CD4-positive, alpha-beta T cell (primary cell): ENCODE measurements at regions not wholly inside any gene's neighbourhood (a gene's known extent, or its start where the extent isn't known, plus 50 kb on each side); places are given as distances from the start of the nearest gene placed in this dataset.

Source experiments
- ATAC-seq: fragments of 200-7000 bp; cut with Tn5 transposase; one replicate; pipeline ENCODE4 v1.10.0; 2022; ENCODE audit warnings: mild to moderate bottlenecking; ENCODE audit not compliant: poor library complexity
- CTCF ChIA-PET: fragments of 350-600 bp; sonication (Branson Sonifier 250); formaldehyde crosslinking; loops from one replicate; lab custom pipeline; 2021; ENCODE audit warnings: antibody characterized with exemption, inconsistent platforms; lab: Charles Lee
- POLR2A ChIA-PET: fragments of 350-600 bp; sonication (Branson Sonifier 250); formaldehyde crosslinking; loops from one replicate; lab custom pipeline; 2021; ENCODE audit warnings: antibody characterized with exemption, inconsistent platforms; lab: Charles Lee
- DNase-seq, 14 experiments: peaks; one replicate each; pipeline ENCODE4 v3.0.0-alpha.2; 2013 to 2020; ENCODE audit warnings: mixed read lengths in 2 of 14
- H3K27ac ChIP-seq, 2 donors: one replicate each; pipeline versions ENCODE4 v1.5.1 to v1.7.0; 2013; ENCODE audit warnings: low read length in 2 of 2, low read depth in 1 of 2, mild to moderate bottlenecking in 1 of 2
- H3K27me3 ChIP-seq, 2 experiments: 1 replicate in 1 of 2; 2 replicates in 1 of 2; pipeline versions ENCODE4 v1.6.1 to v1.7.0; 2013; ENCODE audit warnings: low read length in 2 of 2, control low read depth in 1 of 2, mild to moderate bottlenecking in 1 of 2, moderate library complexity in 1 of 2; ENCODE audit not compliant: insufficient read depth in 2 of 2, control insufficient read depth in 1 of 2
- H3K36me3 ChIP-seq: one replicate; pipeline ENCODE4 v1.6.1; 2013; ENCODE audit warnings: low read length, control low read depth; ENCODE audit not compliant: insufficient read depth
- H3K4me1 ChIP-seq: one replicate; pipeline ENCODE4 v1.6.1; 2013; ENCODE audit warnings: low read length, control low read depth; ENCODE audit not compliant: insufficient read depth
- H3K4me3 ChIP-seq: one replicate; pipeline ENCODE4 v1.5.1; 2013; ENCODE audit warnings: mild to moderate bottlenecking, low read length, moderate library complexity
- H3K9me3 ChIP-seq, 2 experiments: 1 replicate in 1 of 2; 2 replicates in 1 of 2; pipeline versions ENCODE4 v1.6.1 to v1.7.0; 2013; ENCODE audit warnings: low read length in 2 of 2, mild to moderate bottlenecking in 2 of 2, control low read depth in 1 of 2, moderate library complexity in 1 of 2; ENCODE audit not compliant: control insufficient read depth in 1 of 2, insufficient read depth in 1 of 2
- H3K27ac Mint-ChIP-seq: one replicate; pipeline ENCODE4 v1.8.0; 2020; ENCODE audit warnings: mixed read lengths
- H3K27me3 Mint-ChIP-seq: one replicate; pipeline ENCODE4 v1.8.0; 2021; ENCODE audit warnings: mixed read lengths
- H3K36me3 Mint-ChIP-seq: one replicate; pipeline ENCODE4 v1.8.0; 2021; ENCODE audit warnings: low read depth, mixed read lengths
- H3K4me1 Mint-ChIP-seq: one replicate; pipeline ENCODE4 v1.8.0; 2021; ENCODE audit warnings: low read depth, mixed read lengths
- H3K4me3 Mint-ChIP-seq: one replicate; pipeline ENCODE4 v1.8.0; 2020; ENCODE audit warnings: mild to moderate bottlenecking, mixed read lengths
- H3K9me3 Mint-ChIP-seq: one replicate; pipeline ENCODE4 v1.8.0; 2020; ENCODE audit warnings: mixed read lengths
- intact Hi-C, 2 experiments: fragments of 100-400 bp; cut with DNase I in 1 of 2; cut with micrococcal nuclease in 1 of 2; formaldehyde crosslinking; loops; one replicate each; pipeline versions ENCODE4 v1.15.1 to v1.9.0; 2023 to 2025; cut with DNase I, micrococcal nuclease
- TF ChIP-seq, protein P1 (sequence below): fragments of 200-600 bp; IDR thresholded peaks from one replicate; pipeline ENCODE4 v1.8.0; 2022; ENCODE audit warnings: antibody characterized with exemption, mild to moderate bottlenecking

- Mint-ChIP-seq H3K27ac (no peak overlapping the region), H3K27me3 (no peaks in the 10 kb centered on the region), H3K36me3 (no peaks in the 10 kb centered on the region), H3K9me3 (peaks cover 4% of the 10 kb centered on the region), H3K4me3 (no peak overlapping the region), H3K4me1 (no peaks in the 10 kb centered on the region)
- no peaks in the 10 kb centered on the region for H3K27me3 ChIP-seq
- no peaks in the 10 kb centered on the region for H3K36me3 ChIP-seq
- no peaks in the 10 kb centered on the region for H3K4me1 ChIP-seq
- no peak overlapping the region for H3K4me3 ChIP-seq
- TF ChIP-seq, protein P1, sequence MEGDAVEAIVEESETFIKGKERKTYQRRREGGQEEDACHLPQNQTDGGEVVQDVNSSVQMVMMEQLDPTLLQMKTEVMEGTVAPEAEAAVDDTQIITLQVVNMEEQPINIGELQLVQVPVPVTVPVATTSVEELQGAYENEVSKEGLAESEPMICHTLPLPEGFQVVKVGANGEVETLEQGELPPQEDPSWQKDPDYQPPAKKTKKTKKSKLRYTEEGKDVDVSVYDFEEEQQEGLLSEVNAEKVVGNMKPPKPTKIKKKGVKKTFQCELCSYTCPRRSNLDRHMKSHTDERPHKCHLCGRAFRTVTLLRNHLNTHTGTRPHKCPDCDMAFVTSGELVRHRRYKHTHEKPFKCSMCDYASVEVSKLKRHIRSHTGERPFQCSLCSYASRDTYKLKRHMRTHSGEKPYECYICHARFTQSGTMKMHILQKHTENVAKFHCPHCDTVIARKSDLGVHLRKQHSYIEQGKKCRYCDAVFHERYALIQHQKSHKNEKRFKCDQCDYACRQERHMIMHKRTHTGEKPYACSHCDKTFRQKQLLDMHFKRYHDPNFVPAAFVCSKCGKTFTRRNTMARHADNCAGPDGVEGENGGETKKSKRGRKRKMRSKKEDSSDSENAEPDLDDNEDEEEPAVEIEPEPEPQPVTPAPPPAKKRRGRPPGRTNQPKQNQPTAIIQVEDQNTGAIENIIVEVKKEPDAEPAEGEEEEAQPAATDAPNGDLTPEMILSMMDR: no peak
- ATAC-seq: no peak
- ChIA-PET CTCF (no interaction called here), POLR2A (no interaction called here)
- DNase-seq: no peak
- no peak overlapping the region for H3K27ac ChIP-seq
- H3K9me3 ChIP-seq: peaks cover 3 to 5% of the 10 kb centered on the region in 2 experiments
- intact Hi-C loops: no loop called here
Observed at GRCh38 chr3:77799278-77799677, 759.4 kb downstream of the ROBO2 start.

DNA sequence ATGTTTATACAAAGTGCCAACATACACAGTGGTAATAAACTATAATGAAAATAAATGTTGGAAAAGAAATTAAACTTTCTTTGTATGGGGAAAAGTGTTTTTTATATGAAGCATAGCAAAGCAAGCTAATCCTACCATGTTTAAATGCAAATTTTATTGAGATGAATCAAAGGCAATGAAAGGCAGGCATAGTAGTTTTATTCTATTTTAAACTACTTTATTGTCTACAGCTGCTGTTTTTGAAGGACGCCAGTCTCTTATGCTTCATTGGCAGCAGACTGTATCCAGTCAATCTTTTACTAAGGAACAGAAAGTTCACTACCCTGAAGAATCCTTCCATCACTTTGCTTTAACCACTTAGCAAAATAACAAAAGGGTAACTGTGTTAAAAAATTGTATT lies 761.0 kb downstream of the ROBO2 start:
- Mint-ChIP-seq H3K4me1 (no peaks in the 10 kb centered on the region), H3K9me3 (peaks cover 12% of the 10 kb centered on the region), H3K27ac (no peak overlapping the region), H3K4me3 (no peak overlapping the region), H3K27me3 (no peaks in the 10 kb centered on the region), H3K36me3 (no peaks in the 10 kb centered on the region)
- Histone ChIP-seq H3K4me1 (no peaks in the 10 kb centered on the region), H3K27ac (no peak overlapping the region), H3K27me3 (no peaks in the 10 kb centered on the region), H3K9me3 (peaks cover 0 to 3% of the 10 kb centered on the region in 2 experiments), H3K4me3 (no peak overlapping the region), H3K36me3 (no peaks in the 10 kb centered on the region)
- ATAC-seq (no peak), DNase-seq (no peak)
- TF ChIP-seq, protein P1: no peak
- ChIA-PET CTCF (no interaction called here), POLR2A (no interaction called here)
- intact Hi-C loops: no loop called here

- no peak for DNase-seq
Observed at GRCh38 chr3:77807312-77807711, 767.4 kb downstream of the ROBO2 start.

More at GRCh38 chr3:77807312-77807711, 767.4 kb downstream of the ROBO2 start:
- H3K27me3 ChIP-seq: no peaks in the 10 kb centered on the region
- no peaks in the 10 kb centered on the region for H3K36me3 ChIP-seq
- ChIA-PET CTCF (no interaction called here), POLR2A (no interaction called here)
- Mint-ChIP-seq H3K27ac (no peak overlapping the region), H3K4me3 (no peak overlapping the region), H3K9me3 (peaks cover 12% of the 10 kb centered on the region), H3K27me3 (no peaks in the 10 kb centered on the region), H3K4me1 (no peaks in the 10 kb centered on the region), H3K36me3 (no peaks in the 10 kb centered on the region)
- H3K27ac ChIP-seq: no peak overlapping the region
- no peak overlapping the region for H3K4me3 ChIP-seq
- no peak for ATAC-seq
- TF ChIP-seq, protein P1: no peak
- H3K4me1 ChIP-seq: no peaks in the 10 kb centered on the region
- intact Hi-C loops: no loop called here
- no peaks in the 10 kb centered on the region for H3K9me3 ChIP-seq
